H1 (cell line): ENCODE measurements at regions not wholly inside any gene's neighbourhood (a gene's known extent, or its start where the extent isn't known, plus 50 kb on each side); places are given as distances from the start of the nearest gene placed in this dataset.

Experiments
- EP300 ChIP-seq, 2 experiments: IDR thresholded peaks; 1 replicate in 1 of 2; 2 replicates in 1 of 2; pipeline ENCODE4 v1.6.1; 2011 to 2012; ENCODE audit warnings: low read depth in 2 of 2, low read length in 2 of 2, mild to moderate bottlenecking in 2 of 2, borderline replicate concordance in 1 of 2, inconsistent platforms in 1 of 2, moderate library complexity in 1 of 2
- GABPA ChIP-seq: IDR thresholded peaks from 2 replicates; pipeline ENCODE4 v1.6.1; 2011; ENCODE audit warnings: mild to moderate bottlenecking, low read length, moderate library complexity, borderline replicate concordance; ENCODE audit not compliant: insufficient read depth
- POLR2A ChIP-seq, 2 experiments: IDR thresholded peaks; 1 replicate in 1 of 2; 2 replicates in 1 of 2; pipeline ENCODE4 v1.6.1; 2011; ENCODE audit warnings: low read depth in 2 of 2, low read length in 2 of 2, mild to moderate bottlenecking in 2 of 2; ENCODE audit errors: control extremely low read depth in 1 of 2
- RAD21 ChIP-seq, 2 experiments: IDR thresholded peaks in 1 of 2; conservative IDR thresholded peaks in 1 of 2; 2 replicates each; pipeline ENCODE4 v1.6.1; 2011; ENCODE audit warnings: low read depth in 2 of 2, low read length in 2 of 2, improper control_type of control experiment in 1 of 2, inconsistent platforms in 1 of 2, mild to moderate bottlenecking in 1 of 2, moderate library complexity in 1 of 2
- RXRA ChIP-seq: IDR thresholded peaks from 2 replicates; pipeline ENCODE4 v1.6.1; 2011; ENCODE audit warnings: low read depth, mild to moderate bottlenecking, low read length, moderate library complexity; ENCODE audit not compliant: insufficient read depth
- SIN3A ChIP-seq, 2 experiments: IDR thresholded peaks in 1 of 2; conservative IDR thresholded peaks in 1 of 2; 2 replicates each; pipeline ENCODE4 v1.6.1; 2011 to 2012; ENCODE audit warnings: low read length in 2 of 2, improper control_type of control experiment in 1 of 2, low read depth in 1 of 2, mild to moderate bottlenecking in 1 of 2
- TCF12 ChIP-seq: IDR thresholded peaks from 2 replicates; pipeline ENCODE4 v1.6.1; 2011; ENCODE audit warnings: low read depth, mild to moderate bottlenecking, low read length

DNA sequence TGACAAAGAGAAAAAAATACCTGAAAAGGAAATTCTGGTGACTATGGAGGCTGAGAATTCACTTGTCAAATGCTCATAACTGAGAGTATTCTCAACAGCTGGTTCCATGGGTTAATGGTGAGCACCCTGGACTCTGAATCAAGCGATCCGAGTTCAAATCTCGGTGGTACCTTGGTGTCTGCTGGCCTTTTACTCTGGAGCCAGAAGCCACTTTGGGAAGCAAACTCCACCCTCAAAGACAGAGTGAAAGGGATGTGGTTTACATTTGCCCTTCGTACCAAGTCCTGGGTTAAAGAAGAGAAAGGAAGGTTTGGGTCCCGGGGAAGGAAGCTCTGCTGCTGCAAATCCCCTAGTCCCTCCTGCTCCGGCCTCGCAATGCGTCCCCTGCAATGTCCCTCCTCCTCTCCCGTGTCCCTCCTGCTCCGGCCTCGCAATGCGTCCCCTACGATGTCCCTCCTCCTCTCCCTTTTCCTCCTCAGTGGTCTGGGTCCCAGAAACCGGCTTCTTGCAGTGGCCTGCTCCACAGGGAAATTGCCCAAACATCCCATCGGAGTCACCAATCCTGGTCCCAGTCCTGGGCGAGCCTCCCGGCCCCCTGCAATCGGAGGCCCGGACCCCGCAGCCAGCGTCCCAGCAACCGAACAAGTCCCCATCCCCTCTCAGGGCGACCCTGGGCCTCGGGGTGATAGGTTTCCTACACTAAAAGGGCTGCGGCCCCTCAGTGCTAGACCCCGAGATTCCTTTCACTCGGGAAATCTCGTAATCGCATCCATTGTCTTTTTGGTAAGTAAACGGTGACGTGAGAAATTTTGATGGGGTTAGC lies 129.4 kb downstream of the PPIAL4G start (continued):
- peak; percentile 61 to 65; a peak in 2 of 4 replicates for TF ChIP-seq SIN3A (conservative IDR thresholded peaks at IDR 0.05 in 1 of 2, IDR thresholded peaks at IDR 0.05 in 1 of 2; ENCODE audit: low read depth in 1 of 2, low read length in 2 of 2)
- TF ChIP-seq GABPA, result no peak
- TF ChIP-seq EP300 (IDR thresholded peaks at IDR 0.05; ENCODE audit: borderline replicate concordance in 1 of 2, low read depth in 2 of 2, low read length in 2 of 2), result no peak
- TF ChIP-seq RXRA, result no peak
- peak in 1 of 2 experiments; percentile 47; a peak in 1 of 3 replicates for TF ChIP-seq POLR2A (IDR thresholded peaks at IDR 0.05; ENCODE audit: control extremely low read depth in 1 of 2, low read depth in 2 of 2, low read length in 2 of 2)
- TF ChIP-seq TCF12, result no peak
- TF ChIP-seq RAD21 (IDR thresholded peaks at IDR 0.05 in 1 of 2, conservative IDR thresholded peaks at IDR 0.05 in 1 of 2; ENCODE audit: low read depth in 2 of 2, low read length in 2 of 2), result no peak
